OCI-LY7 (cell line): ENCODE measurements at regions not wholly inside any gene's neighbourhood (a gene's known extent, or its start where the extent isn't known, plus 50 kb on each side); places are given as distances from the start of the nearest gene placed in this dataset.

ENCODE experiments used
- BruUV-seq: library from RNA; stranded (reverse); fragments of 400-500 nt; replicated peaks from 2 replicates; lab custom pipeline; 2021; lab: Mats Ljungman, UMichigan
- CTCF ChIA-PET: fragments of 300-600 bp; sonication (Branson Sonifier 250); formaldehyde crosslinking; loops from one replicate; lab custom pipeline; 2022; ENCODE audit warnings: antibody characterized with exemption; ENCODE audit not compliant: unreplicated experiment; lab: Charles Lee
- POLR2A ChIA-PET: fragments of 300-600 bp; sonication (Branson Sonifier 250); formaldehyde crosslinking; loops from one replicate; lab custom pipeline; 2022; ENCODE audit warnings: antibody characterized with exemption; lab: Charles Lee
- DNase-seq: peaks from one replicate; pipeline ENCODE4 v3.0.0-alpha.2; 2015; ENCODE audit warnings: low spot score
- H2AFZ ChIP-seq: fragments of 200-600 bp; sonication (generic), shearing (Covaris generic); 2 replicates; pipeline ENCODE4 v1.6.1; 2014; ENCODE audit warnings: mild to moderate bottlenecking, antibody characterized with exemption, low read length, moderate library complexity
- H3K27ac ChIP-seq: fragments of 200-600 bp; sonication (generic); 2 replicates; pipeline ENCODE4 v1.5.1; 2014; ENCODE audit warnings: mixed run types, low read depth, mild to moderate bottlenecking, moderate library complexity, low read length, inconsistent platforms; ENCODE audit not compliant: poor library complexity, severe bottlenecking
- H3K36me3 ChIP-seq: fragments of 200-600 bp; sonication (generic); 2 replicates; pipeline ENCODE4 v1.6.1; 2014; ENCODE audit warnings: mild to moderate bottlenecking, antibody characterized with exemption, low read length, moderate library complexity, mixed read lengths; ENCODE audit not compliant: insufficient read depth
- H3K4me1 ChIP-seq: fragments of 200-600 bp; sonication (generic); 2 replicates; pipeline ENCODE4 v1.5.1; 2014; ENCODE audit warnings: mild to moderate bottlenecking, low read length; ENCODE audit not compliant: insufficient read depth, poor library complexity, severe bottlenecking
- H3K4me2 ChIP-seq: fragments of 200-600 bp; sonication (generic); 2 replicates; pipeline ENCODE4 v1.6.1; 2014; ENCODE audit warnings: mild to moderate bottlenecking, low read length
- H3K4me3 ChIP-seq: fragments of 200-600 bp; sonication (generic); 2 replicates; pipeline ENCODE4 v1.5.1; 2014; ENCODE audit warnings: mild to moderate bottlenecking, low read depth, low read length; ENCODE audit not compliant: poor library complexity, severe bottlenecking
- H3K79me2 ChIP-seq: fragments of 200-600 bp; sonication (generic); 2 replicates; pipeline ENCODE4 v1.6.1; 2016; ENCODE audit warnings: low read depth, mild to moderate bottlenecking, low read length, moderate library complexity, mixed read lengths; ENCODE audit not compliant: insufficient read depth
- H3K9me2 ChIP-seq: fragments of 200-600 bp; sonication (generic); 2 replicates; pipeline ENCODE4 v1.6.1; 2016; ENCODE audit warnings: mild to moderate bottlenecking, low read length, mixed read lengths; ENCODE audit not compliant: insufficient read depth
- H3K9me3 ChIP-seq: fragments of 200-600 bp; sonication (generic); 2 replicates; pipeline ENCODE4 v1.6.1; 2014; ENCODE audit warnings: mild to moderate bottlenecking, mixed run types, low read length, mixed read lengths
- H4K20me1 ChIP-seq: fragments of 200-600 bp; sonication (generic); 2 replicates; pipeline ENCODE4 v1.6.1; 2014; ENCODE audit warnings: mild to moderate bottlenecking, antibody characterized with exemption, low read length, moderate library complexity, mixed read lengths; ENCODE audit not compliant: insufficient read depth
- EZH2phosphoT487 ChIP-seq: fragments of 200-600 bp; sonication (generic); IDR thresholded peaks from 2 replicates; pipeline ENCODE4 v1.6.1; 2018; ENCODE audit warnings: low read depth, borderline replicate concordance, mild to moderate bottlenecking, mixed run types, antibody characterized with exemption, low read length, moderate library complexity, mixed read lengths
- intact Hi-C: fragments of 100-400 bp; cut with micrococcal nuclease; formaldehyde crosslinking; loops from one replicate; pipeline ENCODE4 v1.10.0; 2022; ENCODE audit not compliant: unreplicated experiment
- TF ChIP-seq, protein P1 (sequence below): fragments of 200-600 bp; sonication (generic); conservative IDR thresholded peaks from 2 replicates; pipeline ENCODE4 v1.5.1; 2014; ENCODE audit warnings: mild to moderate bottlenecking, antibody characterized with exemption, low read length, moderate library complexity, mixed read lengths

GRCh38 chr5:113680534-113680933 lies 167.0 kb downstream of the YTHDC2 start:
- intact Hi-C loops = no loop called here

DNA sequence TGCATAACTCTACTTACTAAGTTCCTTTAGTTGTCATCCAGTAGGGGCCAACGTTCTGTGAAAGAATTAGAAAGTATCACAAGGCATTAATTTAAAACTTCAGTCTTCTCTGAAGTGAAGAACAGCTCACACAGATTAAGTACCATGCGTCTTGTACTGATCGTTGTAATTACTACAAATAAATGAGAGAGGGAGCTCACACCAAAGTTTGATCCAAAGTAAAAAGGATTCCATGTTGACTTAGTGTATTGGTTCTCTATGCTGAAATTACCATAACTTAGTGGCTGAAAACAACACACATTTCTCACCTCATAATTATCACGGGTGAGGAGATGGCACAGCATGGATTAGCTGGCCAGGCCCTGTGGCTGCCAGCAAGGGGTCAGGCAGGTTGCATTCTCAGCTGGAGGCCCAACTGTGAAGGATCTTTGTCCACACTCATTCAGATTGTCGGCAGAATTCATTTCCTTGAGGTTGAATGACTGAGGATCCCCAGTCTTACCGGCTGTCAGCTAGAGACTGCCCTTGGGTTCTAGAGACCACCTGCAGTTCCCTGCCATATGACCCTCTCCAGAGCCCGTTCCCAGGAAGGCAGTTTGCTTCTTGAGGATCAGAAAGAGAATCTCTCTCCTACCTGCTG lies 169.1 kb downstream of the YTHDC2 start:
- no peak overlapping the region for H2AFZ ChIP-seq
- H4K20me1 ChIP-seq = no peaks in the 10 kb centered on the region
- no peaks in the 10 kb centered on the region for H3K9me3 ChIP-seq
- no peaks in the 10 kb centered on the region for H3K4me1 ChIP-seq
- no peaks in the 10 kb centered on the region for H3K9me2 ChIP-seq
- H3K27ac ChIP-seq = no peak overlapping the region
- H3K36me3 ChIP-seq = no peaks in the 10 kb centered on the region
- ChIA-PET CTCF (no interaction called here), POLR2A (no interaction called here)
- BruUV-seq = no TSS peak
- DNase-seq = no peak
- intact Hi-C loops = no loop called here
- H3K79me2 ChIP-seq = no peaks in the 10 kb centered on the region
- H3K4me2 ChIP-seq = no peak overlapping the region
- no peak overlapping the region for H3K4me3 ChIP-seq
- TF ChIP-seq EZH2phosphoT487 = no peak
- TF ChIP-seq, protein P1, sequence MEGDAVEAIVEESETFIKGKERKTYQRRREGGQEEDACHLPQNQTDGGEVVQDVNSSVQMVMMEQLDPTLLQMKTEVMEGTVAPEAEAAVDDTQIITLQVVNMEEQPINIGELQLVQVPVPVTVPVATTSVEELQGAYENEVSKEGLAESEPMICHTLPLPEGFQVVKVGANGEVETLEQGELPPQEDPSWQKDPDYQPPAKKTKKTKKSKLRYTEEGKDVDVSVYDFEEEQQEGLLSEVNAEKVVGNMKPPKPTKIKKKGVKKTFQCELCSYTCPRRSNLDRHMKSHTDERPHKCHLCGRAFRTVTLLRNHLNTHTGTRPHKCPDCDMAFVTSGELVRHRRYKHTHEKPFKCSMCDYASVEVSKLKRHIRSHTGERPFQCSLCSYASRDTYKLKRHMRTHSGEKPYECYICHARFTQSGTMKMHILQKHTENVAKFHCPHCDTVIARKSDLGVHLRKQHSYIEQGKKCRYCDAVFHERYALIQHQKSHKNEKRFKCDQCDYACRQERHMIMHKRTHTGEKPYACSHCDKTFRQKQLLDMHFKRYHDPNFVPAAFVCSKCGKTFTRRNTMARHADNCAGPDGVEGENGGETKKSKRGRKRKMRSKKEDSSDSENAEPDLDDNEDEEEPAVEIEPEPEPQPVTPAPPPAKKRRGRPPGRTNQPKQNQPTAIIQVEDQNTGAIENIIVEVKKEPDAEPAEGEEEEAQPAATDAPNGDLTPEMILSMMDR = no peak; the same call in 1 of the 2 replicates

More at GRCh38 chr5:113680534-113680933, 167.0 kb downstream of the YTHDC2 start:
- H3K36me3 ChIP-seq = no peaks in the 10 kb centered on the region
- no peaks in the 10 kb centered on the region for H3K79me2 ChIP-seq
- H3K4me1 ChIP-seq = no peaks in the 10 kb centered on the region
- ChIA-PET POLR2A (interaction anchor here (0.8 to 1.2 kb wide), 2 partner anchors 19 to 245 kb away, joined by 3 to 4 read pairs; no protein-coding TSS in a partner anchor), CTCF (interaction anchor here (0.6 kb wide), 2 partner anchors 74 to 1400 kb away, joined by 7 to 14 read pairs; no protein-coding TSS in a partner anchor)
- BruUV-seq = no TSS peak
- H3K4me3 ChIP-seq = no peak overlapping the region
- TF ChIP-seq, protein P1 = no peak
- no peak for TF ChIP-seq EZH2phosphoT487
- H3K27ac ChIP-seq = no peak overlapping the region
- DNase-seq = no peak
- no peak overlapping the region for H2AFZ ChIP-seq
- no peaks in the 10 kb centered on the region for H3K9me2 ChIP-seq
- no peaks in the 10 kb centered on the region for H4K20me1 ChIP-seq
- H3K4me2 ChIP-seq = no peak overlapping the region
- no peaks in the 10 kb centered on the region for H3K9me3 ChIP-seq

DNA sequence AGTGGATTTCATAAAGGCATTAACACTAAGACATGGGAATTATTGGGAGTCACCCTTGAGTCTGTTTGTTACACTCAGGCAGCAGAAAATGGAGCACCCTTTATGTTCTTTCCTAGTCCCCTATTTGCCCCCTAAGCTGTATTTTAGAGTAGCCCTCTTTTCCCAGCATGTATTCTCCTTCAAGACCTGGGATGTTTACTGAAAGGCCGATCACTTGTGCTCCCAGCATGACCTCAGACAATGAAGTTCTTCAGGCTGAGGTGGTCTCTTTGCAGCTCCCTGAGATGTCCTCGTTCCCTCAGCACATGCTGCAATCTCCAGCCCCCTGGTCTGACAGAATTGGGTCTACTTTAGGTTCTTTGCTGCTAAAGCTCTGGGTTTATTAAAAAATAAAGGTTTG lies 169.7 kb downstream of the YTHDC2 start:
- DNase-seq = no peak
- Histone ChIP-seq H2AFZ (no peak overlapping the region), H3K4me1 (no peaks in the 10 kb centered on the region), H4K20me1 (no peaks in the 10 kb centered on the region), H3K79me2 (no peaks in the 10 kb centered on the region), H3K27ac (no peak overlapping the region), H3K36me3 (no peaks in the 10 kb centered on the region), H3K4me2 (no peak overlapping the region), H3K9me2 (no peaks in the 10 kb centered on the region), H3K4me3 (no peak overlapping the region), H3K9me3 (no peaks in the 10 kb centered on the region)
- TF ChIP-seq EZH2phosphoT487 = no peak
- TF ChIP-seq, protein P1 = no peak
- CTCF ChIA-PET = no interaction called here
- POLR2A ChIA-PET = interaction anchor here (0.6 kb wide), 1 partner anchor 549 kb away, joined by 3 read pairs; no protein-coding TSS in a partner anchor
- BruUV-seq = no TSS peak
- intact Hi-C loops = no loop called here
